IMR-90 (cell line): ENCODE measurements at regions not wholly inside any gene's neighbourhood (a gene's known extent, or its start where the extent isn't known, plus 50 kb on each side); places are given as distances from the start of the nearest gene placed in this dataset.

Source experiments
- ATAC-seq: fragments of 200-7000 bp; cut with Tn5 transposase; 2 replicates; pipeline ENCODE4 v1.9.1; 2020; ENCODE audit warnings: low read depth, mild to moderate bottlenecking, moderate library complexity
- BruUV-seq: library from RNA; stranded (reverse); fragments of 400-500 nt; replicated peaks from 2 replicates; lab custom pipeline; 2021; lab: Mats Ljungman, UMichigan
- CTCF ChIA-PET: fragments of 300-600 bp; formaldehyde crosslinking; extraction: SDS; loops from one replicate; lab custom pipeline; 2021; ENCODE audit warnings: antibody characterized with exemption; lab: Yijun Ruan, JAX
- POLR2A ChIA-PET: fragments of 300-600 bp; sonication (Branson Sonifier 250); formaldehyde crosslinking; loops from one replicate; lab custom pipeline; 2022; ENCODE audit warnings: antibody characterized with exemption; ENCODE audit not compliant: unreplicated experiment; lab: Charles Lee
- DNase-seq: peaks from one replicate; pipeline ENCODE4 v3.0.0; 2013
- H2AFZ ChIP-seq: replicated peaks from 2 replicates; pipeline ENCODE3; 2013; ENCODE audit warnings: low read length, mild to moderate bottlenecking; ENCODE audit not compliant: poor library complexity
- H2AK5ac ChIP-seq: 2 replicates; pipeline ENCODE4 v1.6.1; 2013; ENCODE audit warnings: low read depth, low read length, inconsistent platforms
- H2AK9ac ChIP-seq: replicated peaks from 2 replicates; pipeline ENCODE3; 2013; ENCODE audit warnings: mild to moderate bottlenecking, low read depth, low read length, moderate library complexity; ENCODE audit not compliant: poor library complexity
- H2BK120ac ChIP-seq: 2 replicates; pipeline ENCODE4 v1.6.1; 2013; ENCODE audit warnings: low read depth, low read length, inconsistent platforms
- H2BK15ac ChIP-seq: 3 replicates; pipeline ENCODE4 v1.6.1; 2013; ENCODE audit warnings: low read depth, low read length, inconsistent platforms
- H2BK20ac ChIP-seq: 2 replicates; pipeline ENCODE4 v1.6.1; 2013; ENCODE audit warnings: low read depth, mild to moderate bottlenecking, inconsistent platforms, low read length, moderate library complexity
- H2BK5ac ChIP-seq: 2 replicates; pipeline ENCODE4 v1.6.1; 2013; ENCODE audit warnings: mild to moderate bottlenecking, low read depth, low read length, inconsistent platforms; ENCODE audit not compliant: poor library complexity, severe bottlenecking
- H3K14ac ChIP-seq: replicated peaks from 2 replicates; pipeline ENCODE4 v1.6.1; 2013; ENCODE audit warnings: low read depth, low read length, inconsistent platforms
- H3K18ac ChIP-seq: 2 replicates; pipeline ENCODE4 v1.6.1; 2013; ENCODE audit warnings: low read depth, low read length, control low read depth
- H3K23ac ChIP-seq: 2 replicates; pipeline ENCODE4 v1.6.1; 2013; ENCODE audit warnings: low read depth, low read length, inconsistent platforms
- H3K27ac ChIP-seq: 2 replicates; pipeline ENCODE4 v1.5.1; 2013; ENCODE audit warnings: mild to moderate bottlenecking, control low read depth, low read length; ENCODE audit not compliant: insufficient read depth
- H3K27me3 ChIP-seq: 2 replicates; pipeline ENCODE4 v1.6.1; 2013; ENCODE audit warnings: low read length; ENCODE audit not compliant: control insufficient read depth, insufficient read depth
- H3K36me3 ChIP-seq: 2 replicates; pipeline ENCODE4 v1.6.1; 2013; ENCODE audit warnings: low read length, mixed read lengths; ENCODE audit not compliant: control insufficient read depth, insufficient read depth
- H3K4ac ChIP-seq: 2 replicates; pipeline ENCODE4 v1.6.1; 2013; ENCODE audit warnings: low read depth, low read length, inconsistent platforms
- H3K4me1 ChIP-seq: 2 replicates; pipeline ENCODE4 v1.6.1; 2013; ENCODE audit warnings: low read length, mixed read lengths; ENCODE audit not compliant: control insufficient read depth, insufficient read depth
- H3K4me2 ChIP-seq: 2 replicates; pipeline ENCODE4 v1.6.1; 2013; ENCODE audit warnings: low read depth, mild to moderate bottlenecking, control low read depth, low read length, moderate library complexity
- H3K4me3 ChIP-seq: 2 replicates; pipeline ENCODE4 v1.5.1; 2013; ENCODE audit warnings: low read depth, mild to moderate bottlenecking, control low read depth, low read length, moderate library complexity; ENCODE audit not compliant: insufficient read depth
- H3K56ac ChIP-seq: 2 replicates; pipeline ENCODE4 v1.6.1; 2013; ENCODE audit warnings: low read length, inconsistent platforms; ENCODE audit not compliant: insufficient read depth; ENCODE audit errors: extremely low read depth
- H3K79me1 ChIP-seq, 2 experiments: 2 replicates each; pipeline ENCODE4 v1.6.1; 2013; ENCODE audit warnings: low read length in 2 of 2, inconsistent platforms in 1 of 2, low read depth in 1 of 2
- H3K9ac ChIP-seq: 2 replicates; pipeline ENCODE4 v1.6.1; 2013; ENCODE audit warnings: low read depth, low read length, control low read depth
- H3K9me1 ChIP-seq: 2 replicates; pipeline ENCODE4 v1.6.1; 2013; ENCODE audit warnings: low read length, inconsistent platforms; ENCODE audit not compliant: insufficient read depth
- H3K9me3 ChIP-seq: 2 replicates; pipeline ENCODE4 v1.6.1; 2013; ENCODE audit warnings: low read length; ENCODE audit not compliant: control insufficient read depth, insufficient read depth
- H4K20me1 ChIP-seq: 2 replicates; pipeline ENCODE4 v1.6.1; 2013; ENCODE audit warnings: low read length, inconsistent platforms; ENCODE audit not compliant: insufficient read depth
- H4K5ac ChIP-seq: 2 replicates; pipeline ENCODE4 v1.6.1; 2013; ENCODE audit warnings: mild to moderate bottlenecking, low read depth, low read length, control low read depth
- H4K8ac ChIP-seq, 2 experiments: 2 replicates each; pipeline ENCODE4 v1.6.1; 2013; ENCODE audit warnings: low read depth in 2 of 2, low read length in 2 of 2, control low read depth in 1 of 2, inconsistent platforms in 1 of 2
- H4K91ac ChIP-seq: 2 replicates; pipeline ENCODE4 v1.6.1; 2013; ENCODE audit warnings: low read depth, low read length, inconsistent platforms; ENCODE audit not compliant: insufficient read depth
- BHLHE40 ChIP-seq: fragments of 150-350 bp; IDR thresholded peaks from 2 replicates; pipeline ENCODE4 v1.6.1; 2016; ENCODE audit warnings: mild to moderate bottlenecking, low read depth, low read length
- CEBPB ChIP-seq: IDR thresholded peaks from 2 replicates; pipeline ENCODE4 v1.6.1; 2012; ENCODE audit warnings: low read depth, low read length, improper control_type of control experiment
- CHD1 ChIP-seq: IDR thresholded peaks from 2 replicates; pipeline ENCODE4 v1.6.1; 2012; ENCODE audit warnings: low read depth, low read length, improper control_type of control experiment
- CTCF ChIP-seq: conservative IDR thresholded peaks from 2 replicates; pipeline ENCODE4 v1.5.1; 2012; ENCODE audit warnings: mild to moderate bottlenecking, low read depth, low read length, improper control_type of control experiment
- ELK1 ChIP-seq: fragments of 150-350 bp; IDR thresholded peaks from 2 replicates; pipeline ENCODE4 v1.6.1; 2016; ENCODE audit warnings: low read depth, mild to moderate bottlenecking, low read length, moderate library complexity, borderline replicate concordance
- FOS ChIP-seq: fragments of 150-350 bp; IDR thresholded peaks from 2 replicates; pipeline ENCODE4 v1.6.1; 2016; ENCODE audit warnings: low read depth, low read length
- MAFK ChIP-seq: IDR thresholded peaks from 2 replicates; pipeline ENCODE4 v1.6.1; 2012; ENCODE audit warnings: low read depth, low read length, improper control_type of control experiment
- MAZ ChIP-seq: IDR thresholded peaks from 2 replicates; pipeline ENCODE4 v1.6.1; 2012; ENCODE audit warnings: low read depth, mild to moderate bottlenecking, low read length, improper control_type of control experiment, moderate library complexity, borderline replicate concordance
- MXI1 ChIP-seq: IDR thresholded peaks from 2 replicates; pipeline ENCODE4 v1.6.1; 2012; ENCODE audit warnings: low read depth, mild to moderate bottlenecking, low read length, moderate library complexity, borderline replicate concordance
- NFE2L2 ChIP-seq: fragments of 150-350 bp; IDR thresholded peaks from 2 replicates; pipeline ENCODE4 v1.6.1; 2016; ENCODE audit warnings: low read depth, mild to moderate bottlenecking, low read length
- POLR2A ChIP-seq: IDR thresholded peaks from 2 replicates; pipeline ENCODE4 v1.6.1; 2012; ENCODE audit warnings: mild to moderate bottlenecking, low read depth, low read length
- RAD21 ChIP-seq: IDR thresholded peaks from 2 replicates; pipeline ENCODE4 v1.6.1; 2012; ENCODE audit warnings: low read length, improper control_type of control experiment
- RCOR1 ChIP-seq: IDR thresholded peaks from 2 replicates; pipeline ENCODE4 v1.6.1; 2012; ENCODE audit warnings: mild to moderate bottlenecking, low read length, improper control_type of control experiment; ENCODE audit not compliant: insufficient replicate concordance
- RFX5 ChIP-seq: IDR thresholded peaks from 2 replicates; pipeline ENCODE4 v1.8.0; 2012; ENCODE audit warnings: low read depth, mild to moderate bottlenecking, low read length, moderate library complexity
- SMC3 ChIP-seq: fragments of 150-350 bp; IDR thresholded peaks from 2 replicates; pipeline ENCODE4 v1.6.1; 2016; ENCODE audit warnings: low read depth, mild to moderate bottlenecking, antibody characterized with exemption, low read length, moderate library complexity
- WGBS, 2 experiments: methylation state at CpG; one replicate each; pipeline versions ENCODE4 v1.1.5 to v1.1.7; 2013; ENCODE audit warnings: missing lambda C conversion rate in 2 of 2; ENCODE audit not compliant: insufficient read length in 1 of 2; ENCODE audit errors: extremely low coverage in 2 of 2; 5-methylcytosine and 5-hydroxymethylcytosine counted together
- dilution Hi-C: fragments of 300-500 bp; cut with HindIII; formaldehyde crosslinking; loops from one replicate; pipeline ENCODE4 v1.14.3; 2018; ENCODE audit warnings: low sequenced_read_pairs; ENCODE audit not compliant: unreplicated experiment
- in situ Hi-C: fragments of 300-500 bp; cut with MboI; formaldehyde crosslinking; loops from 3 replicates; pipeline ENCODE4 v1.14.3; 2019; ENCODE audit warnings: low sequenced_read_pairs, inconsistent platforms, mixed read lengths
- intact Hi-C: fragments of 100-400 bp; cut with micrococcal nuclease; formaldehyde crosslinking; loops from 2 replicates; pipeline ENCODE4 v1.10.0; 2022
- TF ChIP-seq, protein P1 (sequence below): fragments of 150-350 bp; IDR thresholded peaks from 2 replicates; pipeline ENCODE4 v1.6.1; 2017; ENCODE audit warnings: mild to moderate bottlenecking, antibody characterized with exemption, low read length, low read depth

GRCh38 chr2:198337368-198337767 lies 533.0 kb downstream of the PLCL1 start:
- Histone ChIP-seq H3K36me3 (no peaks in the 10 kb centered on the region), H3K9ac (no peak overlapping the region), H3K14ac (no peak overlapping the region), H3K27ac (no peak overlapping the region), H3K4me2 (no peak overlapping the region), H2BK20ac (no peak overlapping the region), H2AK9ac (no peak overlapping the region), H4K91ac (no peak overlapping the region), H4K20me1 (no peaks in the 10 kb centered on the region), H3K9me1 (no peaks in the 10 kb centered on the region), H3K56ac (no peak overlapping the region), H2AFZ (no peak overlapping the region), H2AK5ac (no peak overlapping the region), H2BK5ac (no peak overlapping the region), H2BK15ac (no peak overlapping the region), H3K4ac (no peak overlapping the region), H4K8ac (no peak overlapping the region), H2BK120ac (no peak overlapping the region), H3K18ac (no peak overlapping the region), H3K27me3 (no peaks in the 10 kb centered on the region), H3K4me1 (no peaks in the 10 kb centered on the region), H3K4me3 (no peak overlapping the region), H3K79me1 (no peaks in the 10 kb centered on the region), H3K9me3 (no peaks in the 10 kb centered on the region), H3K23ac (no peak overlapping the region), H4K5ac (no peak overlapping the region)
- dilution Hi-C loops (no loop called here), intact Hi-C loops (no loop called here), in situ Hi-C loops (no loop called here)
- no peak for TF ChIP-seq RAD21
- no peak for TF ChIP-seq CTCF
- no peak for TF ChIP-seq RCOR1
- TF ChIP-seq MAFK, result no peak
- TF ChIP-seq CHD1, result no peak
- no peak for TF ChIP-seq CEBPB
- TF ChIP-seq, protein P1, sequence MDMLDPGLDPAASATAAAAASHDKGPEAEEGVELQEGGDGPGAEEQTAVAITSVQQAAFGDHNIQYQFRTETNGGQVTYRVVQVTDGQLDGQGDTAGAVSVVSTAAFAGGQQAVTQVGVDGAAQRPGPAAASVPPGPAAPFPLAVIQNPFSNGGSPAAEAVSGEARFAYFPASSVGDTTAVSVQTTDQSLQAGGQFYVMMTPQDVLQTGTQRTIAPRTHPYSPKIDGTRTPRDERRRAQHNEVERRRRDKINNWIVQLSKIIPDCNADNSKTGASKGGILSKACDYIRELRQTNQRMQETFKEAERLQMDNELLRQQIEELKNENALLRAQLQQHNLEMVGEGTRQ, result no peak
- no peak for TF ChIP-seq MXI1
- no peak for TF ChIP-seq POLR2A
- TF ChIP-seq MAZ, result no peak
- TF ChIP-seq NFE2L2, result no peak
- no peak for TF ChIP-seq RFX5
- no peak for TF ChIP-seq BHLHE40
- no peak for TF ChIP-seq ELK1
- TF ChIP-seq SMC3, result no peak
- no peak for TF ChIP-seq FOS
- POLR2A ChIA-PET, result no interaction called here
- CTCF ChIA-PET, result interaction anchor here (1.2 kb wide), 1 partner anchor 1151 kb away, joined by 6 read pairs; no protein-coding TSS in a partner anchor
- DNase-seq (no peak), ATAC-seq (no peak)
- no TSS peak for BruUV-seq
- WGBS, 2 experiments, result no CpG with 5 or more reads among the region's 3 CpGs
